ENCODE measurements at regions not wholly inside any gene's neighbourhood (a gene's known extent, or its start where the extent isn't known, plus 50 kb on each side); places are given as distances from the start of the nearest gene placed in this dataset.
A peak's percentile ranks its signal among the peaks of the same experiment; 100 is the strongest.

DNA sequence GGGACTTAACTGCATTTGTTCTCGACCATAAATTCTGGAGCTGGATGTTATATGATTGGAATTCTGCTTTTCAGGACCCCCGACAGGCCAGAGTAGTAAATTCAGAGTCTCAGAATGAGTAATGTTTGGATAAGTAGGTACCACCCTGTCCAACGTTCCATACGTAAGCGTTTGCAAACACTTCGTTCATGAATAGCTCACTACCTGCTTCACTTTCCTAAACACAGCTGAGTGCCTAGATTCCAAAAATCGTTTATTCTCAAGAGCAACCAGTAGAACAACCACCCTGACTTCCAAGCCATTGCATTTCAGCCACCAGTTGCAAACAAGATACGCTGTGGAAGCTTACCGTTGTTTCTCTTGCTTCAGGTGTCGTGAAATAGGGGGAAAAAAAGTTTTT lies 101.3 kb upstream of the DMRT1 start:
- peak overlapping the region; percentile 54 for H3K27ac ChIP-seq
- H3K36me3 ChIP-seq: peaks cover 49% of the 10 kb centered on the region
- H3K27me3 ChIP-seq (ENCODE audit: low read depth): no peaks in the 10 kb centered on the region
- no peak overlapping the region for H3K4me3 ChIP-seq
- intact Hi-C loops (cut with DNase I): no loop called here
- peak; percentile 13 to 57 for ATAC-seq
- TF ChIP-seq, protein P1, sequence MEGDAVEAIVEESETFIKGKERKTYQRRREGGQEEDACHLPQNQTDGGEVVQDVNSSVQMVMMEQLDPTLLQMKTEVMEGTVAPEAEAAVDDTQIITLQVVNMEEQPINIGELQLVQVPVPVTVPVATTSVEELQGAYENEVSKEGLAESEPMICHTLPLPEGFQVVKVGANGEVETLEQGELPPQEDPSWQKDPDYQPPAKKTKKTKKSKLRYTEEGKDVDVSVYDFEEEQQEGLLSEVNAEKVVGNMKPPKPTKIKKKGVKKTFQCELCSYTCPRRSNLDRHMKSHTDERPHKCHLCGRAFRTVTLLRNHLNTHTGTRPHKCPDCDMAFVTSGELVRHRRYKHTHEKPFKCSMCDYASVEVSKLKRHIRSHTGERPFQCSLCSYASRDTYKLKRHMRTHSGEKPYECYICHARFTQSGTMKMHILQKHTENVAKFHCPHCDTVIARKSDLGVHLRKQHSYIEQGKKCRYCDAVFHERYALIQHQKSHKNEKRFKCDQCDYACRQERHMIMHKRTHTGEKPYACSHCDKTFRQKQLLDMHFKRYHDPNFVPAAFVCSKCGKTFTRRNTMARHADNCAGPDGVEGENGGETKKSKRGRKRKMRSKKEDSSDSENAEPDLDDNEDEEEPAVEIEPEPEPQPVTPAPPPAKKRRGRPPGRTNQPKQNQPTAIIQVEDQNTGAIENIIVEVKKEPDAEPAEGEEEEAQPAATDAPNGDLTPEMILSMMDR (IDR thresholded peaks at IDR 0.05): no peak
- no peaks in the 10 kb centered on the region for H3K9me3 ChIP-seq
- H3K4me1 ChIP-seq: peaks cover 30% of the 10 kb centered on the region
- no peak for DNase-seq

DNA sequence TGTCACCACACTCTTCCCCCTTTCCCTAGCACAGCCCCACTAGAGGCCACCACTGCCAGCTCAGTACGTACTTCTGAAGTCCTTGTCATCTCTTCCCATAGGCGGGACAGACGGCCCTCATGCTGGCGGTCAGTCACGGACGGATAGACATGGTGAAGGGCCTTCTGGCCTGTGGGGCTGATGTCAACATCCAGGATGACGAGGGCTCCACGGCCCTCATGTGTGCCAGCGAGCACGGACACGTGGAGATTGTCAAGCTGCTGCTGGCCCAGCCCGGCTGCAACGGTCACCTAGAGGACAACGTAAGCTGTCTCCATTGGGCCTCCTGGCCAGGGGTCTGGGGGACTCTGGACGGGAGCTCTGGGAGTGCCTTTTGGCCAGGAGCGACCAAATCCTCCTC lies 99.4 kb upstream of the DMRT1 start:
- peaks cover 62% of the 10 kb centered on the region for H3K36me3 ChIP-seq
- H3K4me1 ChIP-seq: peaks cover 32% of the 10 kb centered on the region
- no peaks in the 10 kb centered on the region for H3K9me3 ChIP-seq
- H3K4me3 ChIP-seq: no peak overlapping the region
- TF ChIP-seq, protein P1 (IDR thresholded peaks at IDR 0.05): no peak
- no peak overlapping the region for H3K27ac ChIP-seq
- DNase-seq: no peak
- no peak for ATAC-seq
- intact Hi-C loops (cut with DNase I): no loop called here
- no peaks in the 10 kb centered on the region for H3K27me3 ChIP-seq (ENCODE audit: low read depth)

DNA sequence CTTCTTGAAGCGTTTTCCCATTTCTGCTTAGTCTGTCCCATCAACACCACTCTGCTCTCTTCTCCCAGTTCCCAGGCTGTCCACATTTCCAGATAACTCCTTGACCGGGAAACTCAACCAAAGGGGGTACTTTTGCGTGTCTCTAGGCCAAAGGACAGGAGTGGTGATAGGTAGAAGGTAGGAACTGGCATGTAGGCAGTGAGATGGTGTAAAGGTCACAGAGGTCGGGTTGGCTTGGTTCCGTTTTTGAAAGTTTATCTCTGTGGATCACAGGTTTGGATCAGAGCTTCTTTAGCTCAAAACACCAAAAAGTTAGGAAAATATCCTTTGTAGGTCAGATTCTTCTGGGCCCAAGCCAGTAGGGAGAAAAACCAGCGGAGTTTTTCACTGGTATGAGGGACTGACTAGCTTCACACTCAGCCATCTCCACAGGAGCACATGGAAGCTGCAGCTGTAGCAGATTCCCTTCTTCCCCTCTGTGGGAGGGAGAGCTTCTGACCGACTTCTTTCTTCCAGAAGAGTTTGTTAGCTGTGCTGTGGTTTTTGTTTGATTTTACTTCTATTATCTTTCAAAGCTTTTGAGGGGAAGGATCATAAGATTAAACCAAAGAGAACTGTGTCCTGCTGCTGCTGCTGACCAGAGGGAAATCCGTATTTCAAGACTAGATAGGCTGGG lies 98.4 kb upstream of the DMRT1 start:
- no peak for ATAC-seq

DNA sequence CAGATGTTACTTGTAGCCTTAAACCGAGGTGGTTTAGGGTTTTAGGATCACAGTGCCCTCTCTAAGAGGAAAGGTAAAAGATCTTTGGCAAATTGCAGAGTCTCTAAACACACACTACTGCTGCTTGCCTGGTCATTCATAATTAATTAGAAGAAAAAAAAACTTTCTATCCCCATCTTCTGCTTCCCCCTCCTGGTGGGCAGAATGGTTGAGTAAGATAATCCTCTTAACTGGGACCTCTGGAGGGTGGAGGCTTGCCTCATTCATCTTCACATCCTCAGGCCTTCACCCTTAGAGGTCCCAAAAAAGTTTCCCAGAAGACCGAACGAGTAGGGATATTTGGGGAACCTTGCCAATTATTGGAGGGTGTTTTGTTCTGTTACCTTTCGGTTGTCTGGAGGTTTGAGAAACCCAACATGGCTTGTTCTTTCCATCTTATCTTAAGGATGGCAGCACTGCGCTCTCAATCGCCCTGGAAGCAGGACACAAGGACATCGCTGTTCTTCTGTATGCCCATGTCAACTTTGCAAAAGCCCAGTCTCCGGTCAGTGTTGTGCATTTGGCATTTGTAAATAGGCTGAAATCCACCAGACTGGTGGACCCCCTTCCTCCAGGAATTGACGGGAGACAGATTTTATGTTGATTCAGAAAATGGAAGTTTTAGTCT lies 97.3 kb upstream of the DMRT1 start:
- DNase-seq: no peak
- TF ChIP-seq, protein P1 (IDR thresholded peaks at IDR 0.05): no peak
- no peak overlapping the region for H3K27ac ChIP-seq
- H3K4me1 ChIP-seq: peaks cover 17% of the 10 kb centered on the region
- no peak for ATAC-seq
- H3K9me3 ChIP-seq: no peaks in the 10 kb centered on the region
- H3K27me3 ChIP-seq (ENCODE audit: low read depth): no peaks in the 10 kb centered on the region
- intact Hi-C loops (cut with DNase I): no loop called here
- H3K4me3 ChIP-seq: no peak overlapping the region
- peaks cover 62% of the 10 kb centered on the region for H3K36me3 ChIP-seq

More for the DNA sequence above, 98.4 kb upstream of the DMRT1 start:
- peaks cover 24% of the 10 kb centered on the region for H3K4me1 ChIP-seq
- no peak for DNase-seq
- H3K27me3 ChIP-seq (ENCODE audit: low read depth): no peaks in the 10 kb centered on the region
- peaks cover 62% of the 10 kb centered on the region for H3K36me3 ChIP-seq
- H3K27ac ChIP-seq: no peak overlapping the region
- intact Hi-C loops (cut with DNase I): no loop called here
- H3K9me3 ChIP-seq: no peaks in the 10 kb centered on the region
- no peak overlapping the region for H3K4me3 ChIP-seq
- TF ChIP-seq, protein P1 (IDR thresholded peaks at IDR 0.05): no peak

DNA sequence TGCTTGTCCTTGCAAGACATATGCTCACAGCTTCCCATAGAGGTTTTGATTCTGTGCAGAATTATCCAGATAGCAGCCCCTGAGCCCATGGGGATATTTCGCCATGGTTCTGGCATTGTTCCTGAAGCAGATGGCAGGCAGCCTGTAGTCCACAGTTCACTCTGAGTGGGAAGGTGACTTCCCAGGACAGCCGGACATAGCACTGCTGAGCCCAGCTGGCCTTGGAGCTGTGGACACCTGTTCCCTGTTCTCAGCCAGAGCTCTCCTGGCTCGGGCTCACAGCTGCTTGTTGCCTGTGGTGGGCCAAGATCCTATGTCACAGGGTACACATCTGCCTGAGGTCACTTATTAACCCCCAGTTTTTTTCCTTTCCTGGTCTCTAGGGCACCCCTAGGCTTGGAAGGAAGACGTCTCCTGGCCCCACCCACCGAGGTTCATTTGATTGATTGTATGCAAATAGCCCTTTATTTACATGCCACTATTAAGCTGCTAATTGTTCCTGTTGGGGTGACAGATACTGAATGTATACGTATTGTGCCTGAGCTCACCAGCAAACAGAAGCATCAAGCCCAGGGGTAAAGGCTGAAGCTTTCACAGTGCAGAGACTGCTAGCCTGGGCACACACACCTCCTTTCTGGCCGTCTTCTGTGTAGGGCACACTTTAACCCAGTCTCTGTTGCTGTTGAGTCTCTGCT lies 96.6 kb upstream of the DMRT1 start:
- intact Hi-C loops (cut with DNase I): no loop called here
- peaks cover 12% of the 10 kb centered on the region for H3K4me1 ChIP-seq
- ATAC-seq (peak; percentile 26 to 40), DNase-seq (no peak)
- H3K27me3 ChIP-seq (ENCODE audit: low read depth): no peaks in the 10 kb centered on the region
- TF ChIP-seq, protein P1 (IDR thresholded peaks at IDR 0.05): no peak
- peaks cover 61% of the 10 kb centered on the region for H3K36me3 ChIP-seq
- no peak overlapping the region for H3K4me3 ChIP-seq
- H3K27ac ChIP-seq: no peak overlapping the region
- H3K9me3 ChIP-seq: no peaks in the 10 kb centered on the region

Data from lower lobe of right lung (tissue), 2 donors.